ENCODE measurements at regions not wholly inside any gene's neighbourhood (a gene's known extent, or its start where the extent isn't known, plus 50 kb on each side); places are given as distances from the start of the nearest gene placed in this dataset.

- TF ChIP-seq CTCF (conservative IDR thresholded peaks at IDR 0.05), result no peak
- DNase-seq (ENCODE audit: low read depth, low spot score), result no peak
- Mint-ChIP-seq H3K4me3 (no peak overlapping the region), H3K36me3 (ENCODE audit: low read depth) (no peaks in the 10 kb centered on the region), H3K9me3 (peaks cover 5% of the 10 kb centered on the region), H3K4me1 (no peaks in the 10 kb centered on the region), H3K27me3 (ENCODE audit: low read depth) (no peaks in the 10 kb centered on the region), H3K27ac (ENCODE audit: unreplicated experiment) (no peak overlapping the region)
Measured at GRCh38 chr5:111937094-111937493, 180.1 kb upstream of the NREP start.

GRCh38 chr5:111935835-111936234 lies 178.8 kb upstream of the NREP start:
- no peaks in the 10 kb centered on the region for H3K36me3 Mint-ChIP-seq (ENCODE audit: low read depth)
- H3K27ac Mint-ChIP-seq (ENCODE audit: unreplicated experiment), result no peak overlapping the region
- H3K9me3 Mint-ChIP-seq, result peaks cover 5% of the 10 kb centered on the region
- H3K4me3 Mint-ChIP-seq, result no peak overlapping the region
- no peaks in the 10 kb centered on the region for H3K4me1 Mint-ChIP-seq
- DNase-seq (ENCODE audit: low read depth, low spot score), result no peak
- no peak for TF ChIP-seq CTCF (conservative IDR thresholded peaks at IDR 0.05)
- H3K27me3 Mint-ChIP-seq (ENCODE audit: low read depth), result no peaks in the 10 kb centered on the region

- Mint-ChIP-seq H3K27ac (ENCODE audit: unreplicated experiment) (no peak overlapping the region), H3K36me3 (ENCODE audit: low read depth) (no peaks in the 10 kb centered on the region), H3K4me3 (no peak overlapping the region), H3K4me1 (no peaks in the 10 kb centered on the region), H3K27me3 (ENCODE audit: low read depth) (no peaks in the 10 kb centered on the region), H3K9me3 (peaks cover 5% of the 10 kb centered on the region)
- no peak for DNase-seq (ENCODE audit: low read depth, low spot score)
- TF ChIP-seq CTCF (conservative IDR thresholded peaks at IDR 0.05), result no peak
Measured at GRCh38 chr5:111935009-111935408, 178.0 kb upstream of the NREP start.

GRCh38 chr5:111934511-111934910 lies 177.5 kb upstream of the NREP start:
- Mint-ChIP-seq H3K9me3 (peaks cover 5% of the 10 kb centered on the region), H3K27me3 (ENCODE audit: low read depth) (no peaks in the 10 kb centered on the region), H3K27ac (ENCODE audit: unreplicated experiment) (no peak overlapping the region), H3K4me1 (no peaks in the 10 kb centered on the region), H3K36me3 (ENCODE audit: low read depth) (no peaks in the 10 kb centered on the region), H3K4me3 (no peak overlapping the region)
- no peak for TF ChIP-seq CTCF (conservative IDR thresholded peaks at IDR 0.05)
- DNase-seq (ENCODE audit: low read depth, low spot score), result no peak

GRCh38 chr5:111933086-111933485 lies 176.1 kb upstream of the NREP start:
- Mint-ChIP-seq H3K27ac (ENCODE audit: unreplicated experiment) (no peak overlapping the region), H3K9me3 (peaks cover 5% of the 10 kb centered on the region), H3K27me3 (ENCODE audit: low read depth) (no peaks in the 10 kb centered on the region)

More at GRCh38 chr5:111933086-111933485, 176.1 kb upstream of the NREP start:
- H3K36me3 Mint-ChIP-seq (ENCODE audit: low read depth), result no peaks in the 10 kb centered on the region
- no peak for DNase-seq (ENCODE audit: low read depth, low spot score)
- H3K4me1 Mint-ChIP-seq, result no peaks in the 10 kb centered on the region
- H3K4me3 Mint-ChIP-seq, result no peak overlapping the region
- no peak for TF ChIP-seq CTCF (conservative IDR thresholded peaks at IDR 0.05)
